ENCODE measurements at regions not wholly inside any gene's neighbourhood (a gene's known extent, or its start where the extent isn't known, plus 50 kb on each side); places are given as distances from the start of the nearest gene placed in this dataset.
"Not testable (repeated sequence)": the region's sequence is repeated elsewhere in the genome, so short reads cannot be mapped to it uniquely, and the experiment has no call there.

- DNase-seq: peak; percentile 43
Observed at GRCh38 chr2:95728878-95729596, 137.2 kb downstream of the TRIM43 start.

- no peak for DNase-seq
Observed at GRCh38 chr2:95729597-95729955, 137.8 kb downstream of the TRIM43 start.

GRCh38 chr2:95730813-95731212 is 139.0 kb downstream of the TRIM43 start:
- DNase-seq: no peak

GRCh38 chr2:95734976-95735890 is 143.4 kb downstream of the TRIM43 start:
- DNase-seq: no peak

GRCh38 chr2:95738301-95738700 is 146.5 kb downstream of the TRIM43 start:
- DNase-seq: no peak

GRCh38 chr2:95752126-95752525 is 160.3 kb downstream of the TRIM43 start:
- not testable (repeated sequence) for DNase-seq

GRCh38 chr2:95753812-95754211 is 162.0 kb downstream of the TRIM43 start:
- not testable (repeated sequence) for DNase-seq

GRCh38 chr2:95754213-95754612 is 162.4 kb downstream of the TRIM43 start:
- DNase-seq: not testable (repeated sequence)

GRCh38 chr2:95754819-95755563 is 163.2 kb downstream of the TRIM43 start:
- DNase-seq: not testable (repeated sequence)

GRCh38 chr2:95755956-95756669 is 164.3 kb downstream of the TRIM43 start:
- not testable (repeated sequence) for DNase-seq

- DNase-seq: no peak
Observed at GRCh38 chr2:95757988-95758387, 166.2 kb downstream of the TRIM43 start.

- DNase-seq: no peak
Observed at GRCh38 chr2:95759481-95760246, 167.9 kb downstream of the TRIM43 start.

- DNase-seq: no peak
Observed at GRCh38 chr2:95760806-95761525, 169.2 kb downstream of the TRIM43 start.

GRCh38 chr2:95761556-95761955 is 169.8 kb downstream of the TRIM43 start:
- DNase-seq: no peak

- not testable (repeated sequence) for DNase-seq
Observed at GRCh38 chr2:95762023-95763021, 170.5 kb downstream of the TRIM43 start.

- DNase-seq: not testable (repeated sequence)
Observed at GRCh38 chr2:95763074-95763473, 171.3 kb downstream of the TRIM43 start.

GRCh38 chr2:95764966-95765365 is 173.2 kb downstream of the TRIM43 start:
- DNase-seq: not testable (repeated sequence)

- DNase-seq: not testable (repeated sequence)
Observed at GRCh38 chr2:95765925-95766910, 174.4 kb downstream of the TRIM43 start.

Measured in stimulated activated CD8-positive, alpha-beta memory T cell treated with anti-CD3 and anti-CD28 coated beads, Interleukin-4, amount 100 ng/mL, for 48 hours (primary cell).